GM19438 (cell line): ENCODE measurements at regions not wholly inside any gene's neighbourhood (a gene's known extent, or its start where the extent isn't known, plus 50 kb on each side); places are given as distances from the start of the nearest gene placed in this dataset.

Experiments
- ATAC-seq: cut with Tn5 transposase; IDR thresholded peaks from one replicate; pipeline ENCODE4 v1.9.1; 2021; ENCODE audit warnings: low read depth; ENCODE audit not compliant: unreplicated experiment

DNA sequence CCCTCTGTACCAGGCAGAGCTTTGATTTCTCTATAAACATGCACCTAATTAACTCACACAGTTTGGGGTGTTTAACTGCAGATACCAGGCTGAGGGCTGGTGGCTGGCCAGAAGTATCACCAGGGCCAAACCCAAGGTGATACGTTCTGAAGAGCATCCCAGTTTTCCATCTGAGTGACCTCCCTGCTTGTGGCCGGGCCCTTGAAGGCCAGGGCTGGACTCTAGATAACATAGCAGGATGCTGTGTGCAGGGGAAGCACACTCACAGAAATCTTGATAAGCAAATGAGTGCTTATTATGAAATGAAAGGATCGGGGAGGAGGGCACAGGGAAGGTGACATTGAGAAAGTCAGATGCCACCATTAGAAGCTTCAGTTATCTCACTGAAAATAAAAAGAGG lies 582.4 kb downstream of the BRINP1 start:
- no peak for ATAC-seq

DNA sequence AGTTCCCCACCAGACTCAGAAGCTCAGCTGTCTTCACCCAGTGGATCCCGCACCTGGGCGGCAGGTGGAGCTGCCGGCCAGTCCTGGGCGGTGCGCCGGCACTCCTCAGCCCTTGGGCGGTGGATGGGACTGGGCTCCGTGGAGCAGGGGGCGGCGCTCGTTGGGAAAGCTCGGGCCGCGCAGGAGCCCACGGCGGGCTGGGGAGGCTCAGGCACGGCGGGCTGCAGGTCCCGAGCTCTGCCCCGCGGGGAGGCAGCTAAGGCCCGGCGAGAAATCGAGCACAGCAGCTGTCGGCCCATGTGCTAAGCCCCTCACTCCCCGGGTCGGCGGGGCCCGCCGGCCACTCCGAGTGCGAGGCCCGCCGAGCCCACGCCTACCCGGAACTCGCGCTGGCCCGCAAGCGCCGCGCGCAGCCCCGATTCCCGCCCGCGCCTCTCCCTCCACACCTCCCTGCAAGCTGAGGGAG lies 560.0 kb downstream of the BRINP1 start:
- no peak for ATAC-seq

DNA sequence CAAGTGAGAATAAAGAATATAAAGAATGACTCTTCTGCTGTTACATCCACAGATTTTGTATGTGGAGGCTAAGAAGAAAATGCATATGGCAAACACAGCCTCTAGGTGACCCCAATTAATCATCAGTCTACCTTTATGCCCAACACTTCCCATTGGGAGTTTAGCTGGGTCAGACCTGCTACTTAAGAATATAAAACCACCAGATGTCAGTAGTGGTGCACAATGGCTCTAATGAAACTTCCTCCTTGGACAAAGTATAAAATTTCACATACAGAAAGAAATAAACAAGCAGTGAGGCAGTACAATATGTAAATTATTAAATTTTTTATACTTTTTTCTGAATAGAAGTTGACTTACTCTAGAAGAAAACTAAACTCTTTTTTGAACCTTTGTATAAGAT lies 539.9 kb downstream of the BRINP1 start:
- no peak for ATAC-seq

DNA sequence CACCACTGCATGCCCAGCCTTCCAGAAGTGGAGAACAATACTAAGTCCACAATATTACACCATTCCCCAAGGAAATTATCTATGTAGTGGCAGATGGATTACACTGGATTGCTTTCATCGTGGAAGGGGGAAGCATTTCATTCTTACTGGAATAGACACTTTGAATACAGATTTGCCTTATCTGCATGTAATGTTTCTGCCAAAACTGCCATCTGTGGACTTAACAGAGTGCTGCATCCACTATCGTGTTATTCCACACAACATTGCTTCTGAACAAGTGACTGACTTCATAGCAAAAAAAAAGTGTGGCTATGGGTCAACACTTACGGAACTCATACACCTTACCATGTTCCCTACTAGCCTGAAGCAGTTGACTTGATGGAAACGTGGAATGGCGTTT lies 536.9 kb downstream of the BRINP1 start:
- no peak for ATAC-seq

DNA sequence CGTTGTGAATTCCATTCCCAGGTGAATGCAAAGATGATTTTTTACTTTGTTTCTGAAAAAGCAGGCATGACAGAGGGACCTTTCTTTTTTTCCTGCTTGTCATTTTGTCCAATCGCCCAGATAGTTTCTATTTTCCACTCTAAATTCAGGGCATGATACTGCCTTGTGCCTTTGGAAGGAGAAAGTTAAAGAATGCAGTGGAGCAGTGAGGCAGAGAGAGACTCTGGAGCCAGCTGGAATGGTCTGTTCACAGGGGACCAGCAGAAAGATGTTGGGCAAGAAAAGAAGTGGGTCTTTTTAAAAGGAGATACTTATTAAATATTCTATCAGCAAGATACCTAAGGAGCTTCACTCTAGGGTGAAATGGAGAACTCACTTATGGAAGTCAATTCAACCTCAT lies 532.3 kb downstream of the BRINP1 start:
- no peak for ATAC-seq

DNA sequence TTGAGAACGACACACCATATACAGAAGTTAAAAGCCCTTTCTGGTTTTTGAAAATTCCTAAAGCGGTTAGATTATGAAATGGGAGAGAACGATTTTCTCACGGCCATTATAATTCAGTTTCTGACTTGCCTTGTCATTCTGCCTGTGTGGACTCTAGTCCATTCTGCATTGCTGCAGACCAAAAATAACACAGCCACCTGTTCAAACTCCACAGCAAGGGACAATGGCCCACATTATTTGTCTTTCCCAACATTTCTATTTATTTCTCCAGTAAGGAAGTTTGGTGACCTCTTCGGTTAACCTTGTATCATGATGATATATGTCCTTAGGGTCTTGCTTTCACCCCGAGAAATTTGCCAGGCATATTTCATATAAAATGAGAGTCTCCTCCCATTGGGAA lies 497.7 kb downstream of the BRINP1 start:
- no peak for ATAC-seq

DNA sequence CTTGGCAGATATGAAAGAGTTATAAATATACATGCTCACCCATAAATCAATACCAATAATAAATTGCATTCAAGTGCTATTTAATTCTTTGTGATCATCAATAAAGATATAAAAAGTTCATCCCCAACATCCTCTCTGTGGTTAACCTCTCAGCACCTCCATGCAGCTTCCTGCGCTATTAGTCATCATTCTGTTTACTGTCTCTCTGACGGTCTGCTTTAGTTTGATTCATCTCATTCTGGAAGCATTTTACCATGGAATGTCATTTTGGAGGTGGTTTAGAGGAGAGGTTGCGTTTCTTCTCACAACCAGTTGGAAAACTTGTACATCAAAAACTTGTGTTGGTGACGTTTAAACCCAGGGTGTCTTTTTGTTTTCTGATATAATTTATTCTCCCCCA lies 486.6 kb downstream of the BRINP1 start:
- ATAC-seq, result no peak

DNA sequence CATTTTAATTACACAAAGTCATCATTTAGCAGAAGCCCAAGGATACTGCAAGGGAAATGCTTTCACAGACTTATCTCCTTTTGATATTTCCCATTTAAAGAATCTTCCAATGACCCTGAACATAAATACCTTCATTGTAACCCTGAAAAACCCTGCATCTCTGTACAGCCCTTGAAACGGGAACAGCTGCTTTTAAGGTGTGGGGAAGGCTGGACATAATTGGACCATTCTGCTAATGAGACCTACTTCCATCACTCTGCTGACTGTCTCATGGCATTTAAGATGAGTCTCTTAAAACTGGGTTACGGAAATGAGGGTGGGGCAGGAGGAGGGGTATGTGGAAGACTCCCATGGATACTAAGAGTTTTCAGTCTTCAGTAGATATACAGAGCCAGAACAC lies 485.8 kb downstream of the BRINP1 start:
- ATAC-seq, result no peak

DNA sequence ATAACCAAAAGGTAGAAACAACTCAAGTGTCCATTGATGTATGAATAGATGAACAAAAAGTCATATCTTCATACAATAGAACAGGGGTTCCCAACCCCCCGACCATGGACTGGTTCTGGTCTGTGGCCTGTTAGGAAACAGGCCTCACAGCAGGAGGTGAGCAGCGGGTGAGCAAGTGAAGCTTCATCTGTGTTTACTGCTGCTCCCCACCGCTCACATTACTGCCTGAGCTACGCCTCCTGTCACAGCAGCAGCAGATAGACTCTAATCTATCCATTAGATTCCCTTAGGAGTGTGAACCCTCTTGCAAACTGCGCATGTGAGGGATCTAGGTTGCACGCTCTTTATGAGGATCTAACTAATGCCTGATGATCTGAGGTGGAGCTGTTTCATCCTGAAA lies 478.0 kb downstream of the BRINP1 start:
- no peak for ATAC-seq

DNA sequence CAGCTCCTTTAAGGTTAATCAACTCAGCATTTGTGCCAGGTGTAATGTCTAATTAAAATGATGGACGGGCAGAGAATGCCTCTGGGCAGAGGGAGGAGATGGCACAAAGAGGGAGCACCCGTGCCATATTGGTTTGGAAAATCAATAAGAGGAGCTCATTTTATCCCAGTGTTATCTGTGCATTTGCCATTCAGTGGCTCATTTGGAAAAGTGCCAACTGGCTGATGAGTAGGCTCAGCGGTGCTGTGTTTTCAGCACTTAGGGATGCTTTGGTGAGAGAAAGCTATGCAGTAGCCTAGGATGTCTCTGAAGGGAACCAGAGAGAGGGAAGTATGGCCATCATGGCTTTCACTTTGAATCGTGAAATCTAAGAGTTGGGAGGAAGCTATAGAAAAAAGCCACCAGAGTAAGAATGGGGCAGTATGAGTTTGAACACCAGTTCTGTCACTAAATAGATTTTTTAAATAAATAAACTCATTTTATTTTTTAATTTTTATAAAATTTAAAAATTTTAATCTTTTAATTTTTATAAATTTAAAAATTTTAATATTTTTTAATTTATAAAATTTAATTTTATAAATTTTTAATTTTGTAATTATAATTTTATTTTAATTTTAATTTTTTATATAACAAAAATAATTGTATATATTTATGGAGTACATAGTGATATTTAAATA lies 472.8 kb downstream of the BRINP1 start:
- no peak for ATAC-seq

DNA sequence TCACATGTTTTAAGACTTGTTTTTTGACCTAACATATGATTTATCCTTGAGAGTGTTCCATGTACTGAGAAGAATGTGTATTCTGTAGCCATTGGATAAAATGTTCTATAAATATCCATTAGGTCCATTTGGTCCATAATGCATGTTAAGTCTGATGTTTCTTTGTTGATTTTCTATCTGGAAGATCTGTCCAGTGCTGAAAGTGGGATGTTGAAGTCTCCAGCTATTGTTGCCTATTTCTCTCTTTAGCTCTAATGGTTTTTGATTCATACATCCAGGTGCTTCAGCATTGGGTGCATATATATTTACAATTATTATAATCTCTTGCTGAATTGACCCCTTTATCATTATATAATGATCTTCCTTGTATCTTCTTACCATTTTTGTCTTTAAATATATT lies 451.1 kb downstream of the BRINP1 start:
- no peak for ATAC-seq

DNA sequence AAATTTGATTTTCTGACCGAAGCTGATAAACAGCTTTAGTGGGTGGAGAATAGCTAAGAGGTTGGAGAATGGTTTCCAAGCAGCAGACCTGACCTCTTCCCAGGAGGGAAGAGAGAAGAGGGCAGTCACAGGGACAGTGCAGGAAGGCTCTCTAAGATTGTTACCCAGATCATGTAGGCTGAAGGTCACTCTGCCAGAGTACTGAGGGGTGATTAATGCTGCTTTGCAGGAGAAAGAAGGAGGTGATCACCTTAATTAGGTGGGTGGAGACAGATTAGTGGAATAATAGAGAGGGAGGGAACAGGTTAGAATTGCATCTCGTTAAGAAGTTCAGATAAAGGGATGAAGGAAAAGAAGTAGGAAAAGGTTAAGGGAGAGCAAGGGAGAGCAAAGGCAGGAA lies 440.5 kb downstream of the BRINP1 start:
- no peak for ATAC-seq

DNA sequence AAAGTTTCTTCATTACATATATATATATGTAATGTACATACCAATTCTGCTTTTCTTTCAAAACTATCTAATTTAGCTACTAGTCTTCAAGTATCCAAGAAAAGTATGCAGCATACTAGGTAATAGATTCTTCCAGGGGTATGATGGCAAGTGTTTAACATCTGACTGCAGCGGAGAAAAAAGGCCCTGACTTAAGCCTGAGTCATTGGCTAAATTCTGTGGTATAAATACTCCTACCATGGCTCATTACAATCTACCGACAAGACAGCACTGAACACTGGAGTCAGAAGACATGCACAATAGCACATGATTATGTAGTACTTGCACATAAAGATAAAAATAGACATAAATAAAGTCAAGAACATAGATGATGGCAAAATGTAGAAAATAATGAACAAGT lies 439.9 kb downstream of the BRINP1 start:
- ATAC-seq, result no peak

DNA sequence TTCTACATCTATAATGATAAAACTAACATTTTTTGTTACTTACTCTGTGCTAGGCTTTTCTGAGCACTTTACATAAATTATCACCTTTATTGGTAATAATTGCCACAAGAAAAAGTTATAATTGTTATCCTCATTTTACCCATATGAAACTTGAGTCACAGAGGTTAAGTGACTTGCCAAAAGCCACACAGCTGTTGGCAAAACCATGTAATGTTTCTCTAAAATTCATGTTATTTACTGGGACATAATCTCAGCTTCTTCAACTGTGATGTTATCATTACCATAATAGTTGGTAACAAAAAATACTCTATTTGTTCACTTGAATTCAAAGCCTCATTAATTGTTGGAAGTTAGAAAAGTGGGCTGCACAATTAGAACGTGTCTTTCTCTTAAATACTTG lies 437.3 kb downstream of the BRINP1 start:
- no peak for ATAC-seq

DNA sequence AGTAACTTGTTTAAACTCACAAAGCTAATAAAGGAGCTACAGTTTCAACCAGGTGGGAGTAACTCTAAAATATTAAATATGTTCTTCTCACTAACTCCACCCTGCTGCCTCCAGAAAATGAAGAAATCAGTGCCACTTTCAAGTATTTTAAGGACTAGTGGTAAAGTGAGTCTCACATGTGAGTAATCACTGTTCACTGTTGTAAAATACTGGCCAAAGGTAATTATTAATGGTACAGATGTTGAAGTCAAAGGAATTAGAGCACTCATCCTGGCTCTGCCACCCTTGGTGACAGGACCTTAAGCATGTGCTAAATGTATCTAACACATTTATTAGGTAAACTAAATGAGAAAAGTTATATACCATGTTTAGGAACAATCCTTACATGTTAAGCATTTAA lies 430.7 kb downstream of the BRINP1 start:
- no peak for ATAC-seq

DNA sequence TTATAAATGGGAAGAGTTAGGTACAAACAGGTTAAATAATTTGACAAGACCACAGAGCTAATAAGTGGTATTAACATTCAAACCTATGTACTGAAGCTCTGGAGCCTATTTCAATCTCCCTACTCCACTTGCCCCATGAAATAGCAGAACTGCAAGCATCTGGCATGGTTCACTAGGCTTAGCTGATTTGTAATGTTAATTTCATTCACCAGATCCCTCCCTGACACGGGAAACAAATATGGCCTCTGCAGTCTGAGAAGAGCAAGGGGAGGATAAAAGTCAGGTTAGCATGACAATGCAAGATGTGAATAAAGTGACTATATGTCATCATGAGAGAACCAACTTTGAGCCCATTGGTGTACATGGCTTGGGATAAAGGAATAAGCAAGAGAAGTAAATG lies 428.8 kb downstream of the BRINP1 start:
- no peak for ATAC-seq

DNA sequence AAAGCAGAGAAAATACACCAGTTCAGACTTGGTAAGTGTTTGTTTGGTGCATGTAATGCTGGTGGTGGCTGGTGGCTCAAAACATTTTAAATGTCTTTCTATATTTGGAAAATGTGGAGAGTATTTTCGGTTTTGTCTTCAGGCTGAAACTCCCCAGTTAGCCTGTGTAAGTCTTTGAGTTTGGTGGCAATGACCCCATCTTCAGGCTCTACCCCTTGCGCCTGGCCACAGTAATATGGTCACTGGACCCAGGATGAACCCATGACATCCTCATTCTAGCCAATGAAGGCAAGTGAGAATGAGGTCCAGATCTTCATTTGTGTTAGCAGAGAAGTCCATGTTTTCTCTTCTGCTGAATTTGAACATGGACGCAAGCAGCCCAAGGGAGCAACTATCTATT lies 422.6 kb downstream of the BRINP1 start:
- no peak for ATAC-seq

DNA sequence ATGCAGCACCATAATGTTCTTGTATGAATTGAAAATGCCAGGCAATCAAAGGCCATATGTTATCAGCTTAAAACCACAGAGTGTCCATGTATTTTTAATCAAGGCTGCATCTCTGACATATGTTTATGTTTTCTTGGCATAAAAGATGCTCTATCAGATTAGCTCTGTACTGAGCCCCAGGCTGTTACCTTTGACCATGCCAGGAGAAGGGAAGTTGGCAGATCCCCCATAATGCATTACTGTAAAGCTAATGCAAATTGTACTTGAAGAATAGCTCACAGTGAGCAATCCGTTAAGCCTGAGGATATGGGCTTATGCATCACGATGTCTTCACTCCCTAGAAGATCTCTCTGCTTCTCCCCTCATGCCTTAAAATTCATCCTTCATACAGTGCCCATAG lies 414.4 kb downstream of the BRINP1 start:
- ATAC-seq, result no peak

DNA sequence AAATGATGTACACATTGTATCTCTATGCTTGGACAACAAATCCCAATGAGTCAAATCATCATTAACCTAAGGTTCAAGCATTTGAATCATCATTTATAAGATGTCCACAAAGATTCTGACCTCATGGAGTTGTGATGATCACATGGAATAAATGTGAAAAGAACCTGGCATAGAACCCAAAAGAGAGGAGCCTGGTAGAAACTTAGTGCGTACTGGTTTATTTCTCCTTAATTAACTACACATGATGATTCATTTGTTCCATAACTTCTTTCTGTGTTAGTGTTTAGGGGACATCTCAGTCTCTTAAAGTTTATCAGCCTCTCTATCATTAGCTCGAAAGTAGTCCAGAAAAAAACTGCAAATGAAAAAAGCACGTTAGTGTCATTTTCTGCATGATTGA lies 411.6 kb downstream of the BRINP1 start:
- ATAC-seq, result no peak

DNA sequence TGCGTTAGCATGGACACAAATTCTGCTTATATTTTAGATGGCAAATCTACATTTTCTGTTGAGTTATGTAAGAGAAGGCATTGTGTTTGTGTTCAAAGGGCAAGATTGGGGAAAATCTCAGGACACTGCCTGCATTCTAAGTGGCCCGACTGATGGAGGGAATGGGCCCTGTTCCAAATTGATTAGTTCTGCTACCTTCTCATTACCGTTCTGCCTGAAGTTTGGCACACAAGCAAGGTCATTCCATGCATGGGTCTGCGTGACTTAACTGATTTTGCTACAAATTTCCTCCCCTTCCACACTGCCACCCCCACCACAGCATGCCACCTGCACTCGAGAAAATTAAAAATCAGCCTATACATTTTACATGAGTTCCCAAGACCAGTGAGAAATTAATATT lies 409.9 kb downstream of the BRINP1 start:
- no peak for ATAC-seq

DNA sequence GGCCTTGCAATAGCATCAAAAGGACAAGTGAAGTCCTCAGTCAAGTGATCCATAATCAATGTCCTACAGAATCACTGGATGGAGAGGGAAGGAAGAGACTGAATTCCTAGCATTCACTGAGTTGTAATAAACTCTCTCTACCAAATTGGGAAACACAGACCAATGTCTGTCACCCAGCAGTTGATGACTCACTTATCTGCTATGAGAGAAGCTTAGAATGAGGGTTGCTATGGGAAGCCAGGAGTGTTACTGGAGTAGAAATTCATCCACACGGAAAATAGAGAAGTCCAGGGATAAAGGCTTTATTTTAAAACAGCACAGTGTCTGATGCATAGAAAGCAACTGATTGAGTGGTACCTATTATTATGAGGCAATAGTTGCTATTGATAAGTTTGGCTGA lies 407.4 kb downstream of the BRINP1 start:
- ATAC-seq, result no peak

DNA sequence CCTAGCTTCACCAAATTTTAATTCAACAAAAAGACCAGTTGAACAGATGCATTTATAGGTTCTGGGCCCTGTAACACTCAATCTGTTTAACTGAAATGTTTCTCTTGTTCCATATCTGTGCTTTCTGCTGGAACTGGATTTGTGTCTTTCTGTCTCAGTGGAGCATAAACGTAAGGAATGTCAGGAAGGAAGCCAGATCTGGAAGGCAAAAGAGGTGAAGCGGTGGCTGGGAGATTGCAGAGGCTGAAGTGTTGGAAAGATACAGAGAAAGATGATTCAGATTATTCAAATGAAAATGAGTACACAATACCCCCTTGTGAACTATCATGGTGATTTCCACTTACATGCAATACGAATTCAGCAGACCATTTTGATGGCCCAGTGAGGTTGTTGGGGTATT lies 406.8 kb downstream of the BRINP1 start:
- ATAC-seq, result no peak

DNA sequence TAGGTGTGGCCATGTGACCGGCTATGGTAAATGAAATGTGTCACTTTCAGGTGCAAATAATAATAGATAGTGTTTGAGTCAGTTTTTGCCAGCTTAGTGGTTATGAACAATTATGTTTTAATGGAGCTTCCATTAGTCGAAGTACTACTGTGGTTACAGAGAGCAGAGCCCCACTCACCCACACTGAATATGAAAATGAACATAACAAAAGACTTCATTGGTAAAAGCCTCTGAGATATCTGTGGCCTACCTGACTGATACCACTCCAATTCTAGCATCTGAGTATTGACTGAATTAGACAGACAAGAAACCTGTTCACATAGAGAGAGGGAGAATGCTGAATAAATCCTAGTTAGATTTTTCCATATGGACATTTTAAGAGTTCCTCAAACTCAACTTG lies 405.6 kb downstream of the BRINP1 start:
- no peak for ATAC-seq
